Activated CD4-positive, alpha-beta T cell treated with anti-CD3 and anti-CD28 coated beads, Interleukin-2, amount 10 ng/mL, durations not matched to agents 24 days and 14 days (primary cell): ENCODE measurements at regions not wholly inside any gene's neighbourhood (a gene's known extent, or its start where the extent isn't known, plus 50 kb on each side); places are given as distances from the start of the nearest gene placed in this dataset.

Experiments
- DNase-seq: peaks from one replicate; pipeline ENCODE4 v3.0.0; 2022
- H3K27ac Mint-ChIP-seq: one replicate; pipeline ENCODE4 v1.8.0; 2022; ENCODE audit warnings: mild to moderate bottlenecking, mixed read lengths
- H3K27me3 Mint-ChIP-seq: one replicate; pipeline ENCODE4 v1.8.0; 2022; ENCODE audit warnings: mixed read lengths
- H3K36me3 Mint-ChIP-seq: one replicate; pipeline ENCODE4 v1.8.0; 2022; ENCODE audit warnings: low read depth, mild to moderate bottlenecking, mixed read lengths
- H3K4me1 Mint-ChIP-seq: one replicate; pipeline ENCODE4 v1.8.0; 2021; ENCODE audit warnings: mixed read lengths
- H3K4me3 Mint-ChIP-seq: one replicate; pipeline ENCODE4 v1.8.0; 2022; ENCODE audit warnings: mild to moderate bottlenecking, moderate library complexity, mixed read lengths
- H3K9me3 Mint-ChIP-seq: one replicate; pipeline ENCODE4 v1.8.0; 2021; ENCODE audit warnings: mixed read lengths
- intact Hi-C: fragments of 100-400 bp; cut with micrococcal nuclease; formaldehyde crosslinking; loops from one replicate; pipeline ENCODE4 v1.15.1; 2023

- H3K27ac Mint-ChIP-seq, result no peak overlapping the region
- H3K4me3 Mint-ChIP-seq, result no peak overlapping the region
- intact Hi-C loops, result no loop called here
- H3K36me3 Mint-ChIP-seq, result no peaks in the 10 kb centered on the region
- no peak for DNase-seq
- no peaks in the 10 kb centered on the region for H3K9me3 Mint-ChIP-seq
- no peaks in the 10 kb centered on the region for H3K4me1 Mint-ChIP-seq
- no peaks in the 10 kb centered on the region for H3K27me3 Mint-ChIP-seq
Measured at GRCh38 chr4:175166020-175166419, 247.9 kb downstream of the ADAM29 start.

DNA sequence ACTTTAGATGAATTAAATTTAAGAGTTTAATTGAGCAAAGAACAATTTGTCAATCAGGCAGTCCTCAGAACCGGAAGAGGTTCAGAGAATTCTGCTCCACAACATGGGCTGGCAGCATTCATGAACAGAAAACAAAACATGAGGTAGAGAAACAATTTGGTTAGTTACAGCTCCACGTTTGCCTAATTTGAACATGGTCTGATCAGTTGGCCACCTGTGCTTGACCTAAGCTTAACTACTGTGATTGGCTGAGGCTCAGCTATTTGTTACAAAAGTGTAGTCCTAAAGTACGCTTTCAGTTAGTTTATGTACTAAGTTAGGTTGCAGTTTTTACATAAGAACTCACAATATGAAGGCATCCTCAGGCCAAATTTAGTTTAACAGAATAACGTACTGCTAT, 258.6 kb downstream of the ADAM29 start:
- H3K4me1 Mint-ChIP-seq, result no peaks in the 10 kb centered on the region
- H3K27me3 Mint-ChIP-seq, result no peaks in the 10 kb centered on the region
- no peak overlapping the region for H3K27ac Mint-ChIP-seq
- H3K36me3 Mint-ChIP-seq, result no peaks in the 10 kb centered on the region
- no peak overlapping the region for H3K4me3 Mint-ChIP-seq
- H3K9me3 Mint-ChIP-seq, result peaks cover 10% of the 10 kb centered on the region
- intact Hi-C loops, result no loop called here
- DNase-seq, result no peak

GRCh38 chr4:175190654-175191053, 272.5 kb downstream of the ADAM29 start:
- Mint-ChIP-seq H3K4me1 (no peaks in the 10 kb centered on the region), H3K36me3 (no peaks in the 10 kb centered on the region), H3K27me3 (no peaks in the 10 kb centered on the region), H3K27ac (no peak overlapping the region), H3K4me3 (no peak overlapping the region), H3K9me3 (no peaks in the 10 kb centered on the region)
- intact Hi-C loops, result no loop called here
- no peak for DNase-seq

DNA sequence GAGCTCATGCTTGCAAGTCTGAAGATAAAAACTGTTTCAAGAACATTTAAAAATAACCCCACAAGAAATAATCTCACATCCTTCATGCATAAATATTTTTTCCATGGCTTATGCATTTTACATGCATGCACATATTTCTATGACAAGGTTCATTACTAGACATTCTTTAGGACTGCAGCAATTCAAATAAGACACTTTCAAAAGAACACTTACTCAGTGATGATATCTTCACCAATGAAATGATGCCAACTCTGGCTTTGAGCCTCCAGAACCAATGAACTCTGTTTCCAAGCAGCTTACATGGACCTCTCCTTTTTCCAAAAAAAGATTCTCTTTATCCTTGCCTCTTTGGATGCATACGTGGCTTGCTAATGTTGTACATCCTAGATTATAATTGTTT, 279.9 kb downstream of the ADAM29 start:
- intact Hi-C loops, result no loop called here
- no peak for DNase-seq
- Mint-ChIP-seq H3K27me3 (no peaks in the 10 kb centered on the region), H3K36me3 (no peaks in the 10 kb centered on the region), H3K4me3 (no peak overlapping the region), H3K4me1 (no peaks in the 10 kb centered on the region), H3K27ac (no peak overlapping the region), H3K9me3 (no peaks in the 10 kb centered on the region)

- no peak for DNase-seq
- Mint-ChIP-seq H3K27me3 (no peaks in the 10 kb centered on the region), H3K36me3 (no peaks in the 10 kb centered on the region), H3K27ac (no peak overlapping the region), H3K4me1 (no peaks in the 10 kb centered on the region), H3K4me3 (no peak overlapping the region), H3K9me3 (no peaks in the 10 kb centered on the region)
- intact Hi-C loops, result no loop called here
Measured at GRCh38 chr4:175215208-175215607, 297.1 kb downstream of the ADAM29 start.

DNA sequence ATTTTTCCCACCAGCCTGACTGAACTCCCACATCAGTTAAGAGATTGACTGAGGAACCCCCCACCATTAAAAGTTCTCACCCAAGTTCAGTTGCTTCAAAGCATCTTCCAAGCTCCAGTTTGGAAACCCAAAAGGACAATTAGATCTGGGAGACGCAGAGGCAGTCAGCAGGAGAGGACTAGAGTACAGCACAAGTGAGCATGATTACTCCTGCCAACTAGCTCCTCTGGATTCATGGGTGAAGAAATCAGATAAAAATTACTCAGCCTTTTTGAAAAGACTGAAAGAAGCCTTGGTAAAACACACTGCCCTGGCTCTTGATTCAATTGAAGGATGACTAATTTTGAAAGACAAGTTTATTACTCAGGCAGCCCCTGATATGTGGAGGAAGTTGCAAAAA, 297.5 kb downstream of the ADAM29 start:
- no peaks in the 10 kb centered on the region for H3K27me3 Mint-ChIP-seq
- intact Hi-C loops, result no loop called here
- no peaks in the 10 kb centered on the region for H3K9me3 Mint-ChIP-seq
- no peak overlapping the region for H3K27ac Mint-ChIP-seq
- no peaks in the 10 kb centered on the region for H3K36me3 Mint-ChIP-seq
- H3K4me3 Mint-ChIP-seq, result no peak overlapping the region
- no peaks in the 10 kb centered on the region for H3K4me1 Mint-ChIP-seq
- DNase-seq, result no peak

- H3K27me3 Mint-ChIP-seq, result no peaks in the 10 kb centered on the region
- no peak overlapping the region for H3K27ac Mint-ChIP-seq
- H3K4me3 Mint-ChIP-seq, result no peak overlapping the region
- DNase-seq, result no peak
- intact Hi-C loops, result no loop called here
- H3K36me3 Mint-ChIP-seq, result no peaks in the 10 kb centered on the region
- no peaks in the 10 kb centered on the region for H3K9me3 Mint-ChIP-seq
- no peaks in the 10 kb centered on the region for H3K4me1 Mint-ChIP-seq
Measured at GRCh38 chr4:175229154-175229553, 311.0 kb downstream of the ADAM29 start.

DNA sequence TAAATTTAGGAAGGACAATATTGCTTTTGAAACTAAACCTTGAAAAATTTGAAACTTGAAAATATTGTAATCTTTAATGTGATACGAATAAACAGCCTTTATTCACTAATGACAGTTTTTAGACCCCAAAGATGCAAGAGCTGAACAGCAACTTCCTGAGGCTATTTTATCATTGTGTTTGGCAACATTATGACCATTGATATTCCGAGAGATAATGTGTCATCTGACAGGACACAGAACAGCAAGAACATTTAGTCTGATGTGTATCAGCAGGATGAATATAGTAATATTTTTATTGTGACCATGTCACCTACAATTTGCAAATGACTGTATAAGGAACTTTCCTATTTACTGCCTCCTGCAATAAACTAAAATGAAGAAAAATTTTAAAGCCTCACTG, 316.0 kb downstream of the ADAM29 start:
- intact Hi-C loops, result no loop called here
- no peaks in the 10 kb centered on the region for H3K27me3 Mint-ChIP-seq
- DNase-seq, result no peak
- no peaks in the 10 kb centered on the region for H3K4me1 Mint-ChIP-seq
- no peaks in the 10 kb centered on the region for H3K36me3 Mint-ChIP-seq
- no peaks in the 10 kb centered on the region for H3K9me3 Mint-ChIP-seq
- no peak overlapping the region for H3K4me3 Mint-ChIP-seq
- no peak overlapping the region for H3K27ac Mint-ChIP-seq

- intact Hi-C loops, result no loop called here
Measured at GRCh38 chr4:175238827-175239517, 320.8 kb downstream of the ADAM29 start.

GRCh38 chr4:175246941-175247340, 328.8 kb downstream of the ADAM29 start:
- intact Hi-C loops, result no loop called here
- no peaks in the 10 kb centered on the region for H3K9me3 Mint-ChIP-seq
- no peak overlapping the region for H3K27ac Mint-ChIP-seq
- no peaks in the 10 kb centered on the region for H3K4me1 Mint-ChIP-seq
- no peak for DNase-seq
- no peaks in the 10 kb centered on the region for H3K36me3 Mint-ChIP-seq
- H3K27me3 Mint-ChIP-seq, result no peaks in the 10 kb centered on the region
- H3K4me3 Mint-ChIP-seq, result no peak overlapping the region

More at GRCh38 chr4:175238827-175239517, 320.8 kb downstream of the ADAM29 start:
- H3K27me3 Mint-ChIP-seq, result no peaks in the 10 kb centered on the region
- no peak overlapping the region for H3K27ac Mint-ChIP-seq
- no peaks in the 10 kb centered on the region for H3K4me1 Mint-ChIP-seq
- no peaks in the 10 kb centered on the region for H3K36me3 Mint-ChIP-seq
- no peak for DNase-seq
- H3K4me3 Mint-ChIP-seq, result no peak overlapping the region
- no peaks in the 10 kb centered on the region for H3K9me3 Mint-ChIP-seq

GRCh38 chr4:175252642-175253041, 334.5 kb downstream of the ADAM29 start:
- H3K9me3 Mint-ChIP-seq, result no peaks in the 10 kb centered on the region
- H3K4me1 Mint-ChIP-seq, result no peaks in the 10 kb centered on the region
- H3K27me3 Mint-ChIP-seq, result no peaks in the 10 kb centered on the region
- DNase-seq, result no peak
- no peaks in the 10 kb centered on the region for H3K36me3 Mint-ChIP-seq
- H3K4me3 Mint-ChIP-seq, result no peak overlapping the region
- H3K27ac Mint-ChIP-seq, result no peak overlapping the region
- intact Hi-C loops, result no loop called here

GRCh38 chr4:175253184-175253902, 335.2 kb downstream of the ADAM29 start:
- no peaks in the 10 kb centered on the region for H3K27me3 Mint-ChIP-seq
- no peaks in the 10 kb centered on the region for H3K36me3 Mint-ChIP-seq
- H3K9me3 Mint-ChIP-seq, result no peaks in the 10 kb centered on the region
- H3K27ac Mint-ChIP-seq, result no peak overlapping the region
- intact Hi-C loops, result no loop called here
- no peaks in the 10 kb centered on the region for H3K4me1 Mint-ChIP-seq
- H3K4me3 Mint-ChIP-seq, result no peak overlapping the region
- no peak for DNase-seq

GRCh38 chr4:175263537-175263936, 345.4 kb downstream of the ADAM29 start:
- Mint-ChIP-seq H3K9me3 (no peaks in the 10 kb centered on the region), H3K4me1 (no peaks in the 10 kb centered on the region), H3K27me3 (no peaks in the 10 kb centered on the region), H3K36me3 (no peaks in the 10 kb centered on the region), H3K4me3 (no peak overlapping the region), H3K27ac (no peak overlapping the region)
- no peak for DNase-seq
- intact Hi-C loops, result no loop called here

- DNase-seq, result no peak
- intact Hi-C loops, result no loop called here
- Mint-ChIP-seq H3K27me3 (no peaks in the 10 kb centered on the region), H3K36me3 (no peaks in the 10 kb centered on the region), H3K9me3 (no peaks in the 10 kb centered on the region), H3K4me1 (no peaks in the 10 kb centered on the region), H3K4me3 (no peak overlapping the region), H3K27ac (no peak overlapping the region)
Measured at GRCh38 chr4:175271010-175271630, 353.0 kb downstream of the ADAM29 start.
